ENCODE measurements at regions not wholly inside any gene's neighbourhood (a gene's known extent, or its start where the extent isn't known, plus 50 kb on each side); places are given as distances from the start of the nearest gene placed in this dataset.

DNA sequence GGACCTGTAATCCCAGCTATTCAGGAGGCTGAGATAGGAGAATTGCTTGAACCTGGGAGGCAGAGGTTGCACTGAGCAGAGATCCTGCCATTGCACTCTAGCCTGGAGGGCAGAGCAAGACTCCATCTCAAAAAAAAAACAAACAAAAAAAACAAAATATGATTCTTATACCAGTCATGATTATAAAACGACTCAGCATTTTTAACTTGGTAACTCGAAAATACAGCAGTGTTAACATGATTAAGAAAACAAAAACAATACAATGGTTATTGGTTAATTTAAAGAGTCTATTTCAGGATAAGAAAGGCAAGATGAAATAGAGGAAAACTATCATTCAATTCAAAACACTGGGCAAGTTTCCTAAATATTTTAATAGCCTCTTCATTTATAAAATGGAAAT is 865.3 kb downstream of the PCDH7 start:
- ChIA-PET CTCF (ENCODE audit: partially characterized antibody) (no interaction called here), POLR2A (ENCODE audit: partially characterized antibody) (no interaction called here)
- intact Hi-C loops (cut with micrococcal nuclease): no loop called here
- H3K36me3 Mint-ChIP-seq: no peaks in the 10 kb centered on the region
- H3K4me3 Mint-ChIP-seq: no peak overlapping the region
- H3K4me1 Mint-ChIP-seq: no peaks in the 10 kb centered on the region
- no peak overlapping the region for H3K27ac Mint-ChIP-seq
- no peaks in the 10 kb centered on the region for H3K4me1 ChIP-seq (ENCODE audit: insufficient read depth, low read length)
- no peak overlapping the region for H3K4me3 ChIP-seq (ENCODE audit: low read length in 2 of 2)
- H3K27me3 Mint-ChIP-seq: no peaks in the 10 kb centered on the region
- H3K9me3 ChIP-seq (ENCODE audit: control insufficient read depth in 1 of 2, low read length in 2 of 2): no peaks in the 10 kb centered on the region
- no peaks in the 10 kb centered on the region for H3K36me3 ChIP-seq (ENCODE audit: insufficient read depth, low read length)
- DNase-seq: no peak
- H3K27ac ChIP-seq (ENCODE audit: low read depth, low read length): no peak overlapping the region
- H3K27me3 ChIP-seq (ENCODE audit: insufficient read depth, low read length): no peaks in the 10 kb centered on the region
- peaks cover 0 to 12% (median 3%) of the 10 kb centered on the region in 8 donors for H3K9me3 Mint-ChIP-seq

DNA sequence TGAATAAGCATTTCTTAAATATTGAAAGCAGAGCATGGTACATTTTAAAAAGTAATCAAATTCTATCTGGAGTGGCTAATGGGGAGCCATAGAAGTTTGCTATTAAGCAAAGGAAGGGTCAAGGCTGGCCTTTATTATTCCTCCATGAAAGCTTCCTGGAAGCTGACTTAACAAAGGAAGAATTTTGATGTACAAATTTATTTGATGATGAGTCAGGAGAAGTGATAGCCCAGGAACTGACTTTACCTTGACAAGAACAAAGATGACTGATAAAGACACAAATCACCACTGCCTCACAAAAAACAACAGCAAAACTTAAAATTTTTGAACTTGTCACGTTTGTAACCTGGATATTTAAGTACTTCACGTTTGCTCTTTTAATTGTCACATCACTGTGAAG is 872.1 kb downstream of the PCDH7 start:
- H3K4me1 Mint-ChIP-seq: no peaks in the 10 kb centered on the region
- H3K27ac Mint-ChIP-seq: no peak overlapping the region
- H3K4me3 Mint-ChIP-seq: no peak overlapping the region
- H3K9me3 Mint-ChIP-seq: peaks cover under 1 to 9% (median 6%) of the 10 kb centered on the region in 8 donors
- no peaks in the 10 kb centered on the region for H3K36me3 Mint-ChIP-seq
- Histone ChIP-seq H3K4me3 (ENCODE audit: low read length in 2 of 2) (no peak overlapping the region), H3K36me3 (ENCODE audit: insufficient read depth, low read length) (no peaks in the 10 kb centered on the region), H3K9me3 (ENCODE audit: control insufficient read depth in 1 of 2, low read length in 2 of 2) (no peaks in the 10 kb centered on the region), H3K4me1 (ENCODE audit: insufficient read depth, low read length) (no peaks in the 10 kb centered on the region), H3K27me3 (ENCODE audit: insufficient read depth, low read length) (no peaks in the 10 kb centered on the region), H3K27ac (ENCODE audit: low read depth, low read length) (no peak overlapping the region)
- no peaks in the 10 kb centered on the region for H3K27me3 Mint-ChIP-seq
- ChIA-PET CTCF (ENCODE audit: partially characterized antibody) (no interaction called here), POLR2A (ENCODE audit: partially characterized antibody) (no interaction called here)
- DNase-seq: no peak
- intact Hi-C loops (cut with micrococcal nuclease): no loop called here

DNA sequence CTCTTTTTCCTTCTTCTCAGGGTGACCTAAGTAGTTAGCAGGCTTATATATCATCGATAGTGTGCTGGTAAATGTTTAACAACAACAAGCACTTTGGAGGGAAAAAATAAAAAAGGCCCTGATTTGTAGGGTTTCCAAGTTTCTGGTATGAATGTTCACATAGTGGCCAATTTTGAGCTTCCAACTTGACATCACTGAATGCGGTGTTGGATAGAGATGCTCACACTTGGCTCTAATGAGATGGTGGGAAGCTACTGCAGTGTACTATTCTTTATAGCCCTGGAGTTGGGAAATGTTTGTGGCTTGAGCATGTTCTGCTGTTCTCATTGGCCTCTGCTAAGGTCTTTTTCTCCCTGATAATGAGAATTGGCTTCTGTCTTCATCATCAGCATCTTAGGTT is 875.3 kb downstream of the PCDH7 start:
- Histone ChIP-seq H3K27ac (ENCODE audit: low read depth, low read length) (no peak overlapping the region), H3K4me1 (ENCODE audit: insufficient read depth, low read length) (no peaks in the 10 kb centered on the region), H3K27me3 (ENCODE audit: insufficient read depth, low read length) (no peaks in the 10 kb centered on the region), H3K4me3 (ENCODE audit: low read length in 2 of 2) (no peak overlapping the region), H3K9me3 (ENCODE audit: control insufficient read depth in 1 of 2, low read length in 2 of 2) (no peaks in the 10 kb centered on the region), H3K36me3 (ENCODE audit: insufficient read depth, low read length) (no peaks in the 10 kb centered on the region)
- no peaks in the 10 kb centered on the region for H3K36me3 Mint-ChIP-seq
- H3K4me1 Mint-ChIP-seq: no peaks in the 10 kb centered on the region
- H3K9me3 Mint-ChIP-seq: peaks cover 3 to 18% (median 8%) of the 10 kb centered on the region in 8 donors
- no peak overlapping the region for H3K4me3 Mint-ChIP-seq
- ChIA-PET CTCF (ENCODE audit: partially characterized antibody) (no interaction called here), POLR2A (ENCODE audit: partially characterized antibody) (no interaction called here)
- H3K27ac Mint-ChIP-seq: no peak overlapping the region
- intact Hi-C loops (cut with micrococcal nuclease): no loop called here
- DNase-seq: no peak
- no peaks in the 10 kb centered on the region for H3K27me3 Mint-ChIP-seq

DNA sequence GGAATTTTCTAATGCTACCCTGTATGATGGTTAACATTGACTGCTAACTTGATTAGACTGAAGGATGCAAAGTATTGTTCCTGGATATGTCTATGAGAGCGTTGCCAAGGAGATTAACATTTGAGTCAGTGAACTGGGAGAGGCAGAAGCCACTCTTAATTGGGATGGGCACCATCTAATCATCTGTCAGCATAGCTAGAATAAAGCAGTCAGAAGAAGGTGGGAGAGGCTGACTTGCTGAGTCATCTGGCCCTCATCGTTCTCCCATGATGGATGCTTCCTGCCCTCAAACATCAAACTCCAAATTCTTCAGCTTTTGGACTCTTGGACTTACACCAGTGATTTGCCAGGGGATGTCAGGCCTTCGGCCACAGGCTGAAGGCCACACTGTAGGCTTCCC is 878.5 kb downstream of the PCDH7 start:
- ChIA-PET POLR2A (ENCODE audit: partially characterized antibody) (no interaction called here), CTCF (ENCODE audit: partially characterized antibody) (no interaction called here)
- Histone ChIP-seq H3K27me3 (ENCODE audit: insufficient read depth, low read length) (no peaks in the 10 kb centered on the region), H3K4me3 (ENCODE audit: low read length in 2 of 2) (no peak overlapping the region), H3K9me3 (ENCODE audit: control insufficient read depth in 1 of 2, low read length in 2 of 2) (no peaks in the 10 kb centered on the region), H3K36me3 (ENCODE audit: insufficient read depth, low read length) (no peaks in the 10 kb centered on the region), H3K27ac (ENCODE audit: low read depth, low read length) (no peak overlapping the region), H3K4me1 (ENCODE audit: insufficient read depth, low read length) (no peaks in the 10 kb centered on the region)
- peaks cover 3 to 18% (median 12%) of the 10 kb centered on the region in 8 donors for H3K9me3 Mint-ChIP-seq
- no peaks in the 10 kb centered on the region for H3K36me3 Mint-ChIP-seq
- no peaks in the 10 kb centered on the region for H3K4me1 Mint-ChIP-seq
- H3K4me3 Mint-ChIP-seq: no peak overlapping the region
- DNase-seq: no peak
- intact Hi-C loops (cut with micrococcal nuclease): no loop called here
- no peaks in the 10 kb centered on the region for H3K27me3 Mint-ChIP-seq
- H3K27ac Mint-ChIP-seq: no peak overlapping the region

DNA sequence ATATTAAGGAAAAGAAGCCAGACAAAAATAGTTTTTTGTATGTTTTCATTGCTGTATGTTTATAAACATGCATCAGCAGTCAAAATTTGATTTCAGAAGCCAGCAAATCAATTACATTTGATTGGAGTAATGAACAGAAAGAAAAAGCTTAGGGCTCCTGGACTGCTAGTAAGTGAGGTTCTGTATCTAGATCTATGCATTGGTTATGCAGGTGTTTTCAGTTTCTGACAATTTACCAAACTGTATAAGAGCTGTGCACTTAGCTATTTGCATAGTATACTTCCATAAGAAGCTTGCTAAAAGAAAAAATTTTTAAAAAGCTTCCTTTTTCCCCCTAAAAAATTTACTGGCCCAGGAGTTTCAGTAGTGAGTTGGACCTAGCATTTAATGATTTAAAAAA is 881.6 kb downstream of the PCDH7 start:
- no peaks in the 10 kb centered on the region for H3K36me3 ChIP-seq (ENCODE audit: insufficient read depth, low read length)
- no peak overlapping the region for H3K4me3 ChIP-seq (ENCODE audit: low read length in 2 of 2)
- ChIA-PET CTCF (ENCODE audit: partially characterized antibody) (no interaction called here), POLR2A (ENCODE audit: partially characterized antibody) (no interaction called here)
- Mint-ChIP-seq H3K4me3 (no peak overlapping the region), H3K4me1 (no peaks in the 10 kb centered on the region), H3K36me3 (no peaks in the 10 kb centered on the region), H3K27me3 (no peaks in the 10 kb centered on the region), H3K27ac (no peak overlapping the region), H3K9me3 (peaks cover 3 to 24% (median 18%) of the 10 kb centered on the region in 8 donors)
- intact Hi-C loops (cut with micrococcal nuclease): no loop called here
- DNase-seq: no peak
- H3K27ac ChIP-seq (ENCODE audit: low read depth, low read length): no peak overlapping the region
- H3K4me1 ChIP-seq (ENCODE audit: insufficient read depth, low read length): no peaks in the 10 kb centered on the region
- no peaks in the 10 kb centered on the region for H3K9me3 ChIP-seq (ENCODE audit: control insufficient read depth in 1 of 2, low read length in 2 of 2)
- no peaks in the 10 kb centered on the region for H3K27me3 ChIP-seq (ENCODE audit: insufficient read depth, low read length)

DNA sequence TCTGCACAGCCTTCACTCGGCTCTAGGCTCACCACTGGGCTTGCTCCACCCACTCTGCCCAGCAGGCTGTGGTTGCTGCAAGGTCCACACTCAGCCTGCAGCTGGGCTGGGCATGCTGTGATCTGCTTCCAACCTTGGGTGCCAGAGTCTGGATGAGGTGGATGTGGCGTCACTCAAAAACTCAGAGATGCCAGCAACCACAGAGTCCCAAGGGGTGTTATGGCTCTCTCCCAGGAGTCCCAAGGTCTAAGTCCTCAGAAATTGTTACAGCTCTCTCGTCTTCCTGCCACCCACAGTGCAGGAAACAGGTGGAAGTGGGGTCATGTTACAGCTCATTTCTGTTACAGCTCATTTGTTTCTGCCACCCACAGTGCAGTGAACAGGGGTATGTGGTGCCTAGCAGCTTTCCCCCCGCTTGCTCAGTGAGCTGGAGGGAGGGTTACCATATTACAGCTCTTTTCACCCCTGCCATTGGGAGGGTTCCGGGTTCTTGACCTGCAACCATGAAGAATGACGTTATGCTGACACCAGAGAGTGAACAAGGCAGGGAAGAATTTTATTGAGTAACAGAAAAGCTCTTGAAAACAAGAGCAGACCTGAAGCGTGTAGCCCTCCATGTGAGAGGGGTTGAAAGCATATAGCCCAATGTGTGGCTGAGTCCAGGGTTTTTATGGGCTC is 893.9 kb downstream of the PCDH7 start:
- no peak overlapping the region for H3K27ac ChIP-seq (ENCODE audit: low read depth, low read length)
- H3K4me3 ChIP-seq (ENCODE audit: low read length in 2 of 2): no peak overlapping the region
- intact Hi-C loops (cut with micrococcal nuclease): no loop called here
- DNase-seq: no peak
- CTCF ChIA-PET (ENCODE audit: partially characterized antibody): no interaction called here
- no peaks in the 10 kb centered on the region for H3K27me3 Mint-ChIP-seq
- H3K4me1 ChIP-seq (ENCODE audit: insufficient read depth, low read length): no peaks in the 10 kb centered on the region
- H3K36me3 Mint-ChIP-seq: no peaks in the 10 kb centered on the region
- POLR2A ChIA-PET (ENCODE audit: partially characterized antibody): no interaction called here
- peaks cover 0 to 16% (median 4%) of the 10 kb centered on the region in 8 donors for H3K9me3 Mint-ChIP-seq
- no peaks in the 10 kb centered on the region for H3K4me1 Mint-ChIP-seq
- H3K9me3 ChIP-seq (ENCODE audit: control insufficient read depth in 1 of 2, low read length in 2 of 2): no peaks in the 10 kb centered on the region
- no peak overlapping the region for H3K4me3 Mint-ChIP-seq
- H3K27me3 ChIP-seq (ENCODE audit: insufficient read depth, low read length): no peaks in the 10 kb centered on the region
- H3K27ac Mint-ChIP-seq: no peak overlapping the region
- H3K36me3 ChIP-seq (ENCODE audit: insufficient read depth, low read length): no peaks in the 10 kb centered on the region

DNA sequence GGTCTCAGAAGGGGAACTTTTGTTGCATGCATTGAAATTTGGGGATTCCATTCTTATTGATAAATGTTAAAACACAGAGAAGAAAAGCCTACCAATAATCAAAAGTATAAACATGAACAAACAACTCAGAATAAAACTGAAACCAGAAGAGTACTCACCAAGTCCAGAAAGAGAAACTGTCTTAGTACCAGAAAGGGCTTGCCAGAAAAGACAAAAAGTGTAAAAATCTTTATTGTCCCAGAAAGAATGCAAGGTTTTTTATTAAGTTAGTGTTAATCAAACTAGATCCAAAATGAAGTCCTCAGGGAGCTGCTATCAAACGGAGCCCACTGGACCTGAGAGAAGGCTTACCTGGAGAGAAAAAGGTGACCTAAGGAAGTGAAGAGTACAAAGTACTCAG is 897.5 kb downstream of the PCDH7 start:
- POLR2A ChIA-PET (ENCODE audit: partially characterized antibody): no interaction called here
- H3K27me3 Mint-ChIP-seq: no peaks in the 10 kb centered on the region
- H3K27ac ChIP-seq (ENCODE audit: low read depth, low read length): no peak overlapping the region
- no peaks in the 10 kb centered on the region for H3K4me1 ChIP-seq (ENCODE audit: insufficient read depth, low read length)
- H3K27ac Mint-ChIP-seq: no peak overlapping the region
- H3K9me3 Mint-ChIP-seq: peaks cover 0 to 11% (median 5%) of the 10 kb centered on the region in 8 donors
- H3K4me3 ChIP-seq (ENCODE audit: low read length in 2 of 2): no peak overlapping the region
- no peaks in the 10 kb centered on the region for H3K4me1 Mint-ChIP-seq
- H3K4me3 Mint-ChIP-seq: no peak overlapping the region
- CTCF ChIA-PET (ENCODE audit: partially characterized antibody): no interaction called here
- no peaks in the 10 kb centered on the region for H3K27me3 ChIP-seq (ENCODE audit: insufficient read depth, low read length)
- no peaks in the 10 kb centered on the region for H3K36me3 ChIP-seq (ENCODE audit: insufficient read depth, low read length)
- DNase-seq: no peak
- H3K36me3 Mint-ChIP-seq: no peaks in the 10 kb centered on the region
- intact Hi-C loops (cut with micrococcal nuclease): no loop called here
- no peaks in the 10 kb centered on the region for H3K9me3 ChIP-seq (ENCODE audit: control insufficient read depth in 1 of 2, low read length in 2 of 2)

DNA sequence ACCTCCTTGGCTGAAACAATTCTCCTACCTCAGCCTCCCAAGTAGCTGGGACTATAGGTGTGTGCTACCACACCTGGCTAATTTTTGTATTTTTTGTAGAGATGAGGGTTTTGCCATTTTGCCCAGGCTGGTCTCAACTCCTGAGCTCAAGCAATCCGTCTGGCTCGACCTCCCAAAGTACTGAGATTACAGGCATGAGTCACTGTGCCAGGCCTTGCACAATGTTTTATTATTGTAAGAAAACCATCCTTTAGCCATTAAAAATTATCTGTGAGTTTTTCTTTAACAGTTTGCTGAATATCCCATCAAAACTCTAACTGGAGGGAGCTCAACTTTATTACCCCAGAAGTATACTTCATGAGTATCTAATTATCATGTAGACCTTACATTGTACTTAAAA is 900.3 kb downstream of the PCDH7 start:
- H3K4me3 ChIP-seq (ENCODE audit: low read length in 2 of 2): no peak overlapping the region
- DNase-seq: no peak
- no peaks in the 10 kb centered on the region for H3K4me1 ChIP-seq (ENCODE audit: insufficient read depth, low read length)
- ChIA-PET POLR2A (ENCODE audit: partially characterized antibody) (no interaction called here), CTCF (ENCODE audit: partially characterized antibody) (no interaction called here)
- intact Hi-C loops (cut with micrococcal nuclease): no loop called here
- H3K9me3 ChIP-seq (ENCODE audit: control insufficient read depth in 1 of 2, low read length in 2 of 2): no peaks in the 10 kb centered on the region
- no peak overlapping the region for H3K27ac ChIP-seq (ENCODE audit: low read depth, low read length)
- Mint-ChIP-seq H3K27ac (no peak overlapping the region), H3K4me1 (no peaks in the 10 kb centered on the region), H3K4me3 (no peak overlapping the region), H3K27me3 (no peaks in the 10 kb centered on the region), H3K9me3 (peaks cover 0 to 16% (median 7%) of the 10 kb centered on the region in 8 donors), H3K36me3 (no peaks in the 10 kb centered on the region)
- H3K36me3 ChIP-seq (ENCODE audit: insufficient read depth, low read length): no peaks in the 10 kb centered on the region
- no peaks in the 10 kb centered on the region for H3K27me3 ChIP-seq (ENCODE audit: insufficient read depth, low read length)
